ENCODE measurements at regions not wholly inside any gene's neighbourhood (a gene's known extent, or its start where the extent isn't known, plus 50 kb on each side); places are given as distances from the start of the nearest gene placed in this dataset.

- no peak overlapping the region for H3K4me3 ChIP-seq (ENCODE audit: low read depth, low read length)
- TF ChIP-seq CTCF (conservative IDR thresholded peaks at IDR 0.05; ENCODE audit: low read depth, low read length) = no peak
- no peak for DNase-seq (ENCODE audit: low read depth)
These were observed 334.6 kb downstream of the PTEN start for GRCh38 chr10:88198023-88198422.

- DNase-seq (ENCODE audit: low read depth) = no peak
- H3K4me3 ChIP-seq (ENCODE audit: low read depth, low read length) = no peak overlapping the region
- no peak for TF ChIP-seq CTCF (conservative IDR thresholded peaks at IDR 0.05; ENCODE audit: low read depth, low read length)
These were observed 337.0 kb downstream of the PTEN start for GRCh38 chr10:88200312-88201032.

GRCh38 chr10:88205842-88206446 lies 342.5 kb downstream of the PTEN start:
- no peak for TF ChIP-seq CTCF (conservative IDR thresholded peaks at IDR 0.05; ENCODE audit: low read depth, low read length)

GRCh38 chr10:88207121-88207546 lies 343.7 kb downstream of the PTEN start:
- DNase-seq (ENCODE audit: low read depth) = no peak
- no peak overlapping the region for H3K4me3 ChIP-seq (ENCODE audit: low read depth, low read length)
- no peak for TF ChIP-seq CTCF (conservative IDR thresholded peaks at IDR 0.05; ENCODE audit: low read depth, low read length)

More at GRCh38 chr10:88205842-88206446, 342.5 kb downstream of the PTEN start:
- no peak overlapping the region for H3K4me3 ChIP-seq (ENCODE audit: low read depth, low read length)
- no peak for DNase-seq (ENCODE audit: low read depth)

GRCh38 chr10:88209231-88209630 lies 345.8 kb downstream of the PTEN start:
- no peak for DNase-seq (ENCODE audit: low read depth)
- TF ChIP-seq CTCF (conservative IDR thresholded peaks at IDR 0.05; ENCODE audit: low read depth, low read length) = no peak

GRCh38 chr10:88209837-88210561 lies 346.6 kb downstream of the PTEN start:
- no peak for TF ChIP-seq CTCF (conservative IDR thresholded peaks at IDR 0.05; ENCODE audit: low read depth, low read length)
- no peak overlapping the region for H3K4me3 ChIP-seq (ENCODE audit: low read depth, low read length)
- peak; percentile 17 for DNase-seq (ENCODE audit: low read depth)

More at GRCh38 chr10:88209231-88209630, 345.8 kb downstream of the PTEN start:
- H3K4me3 ChIP-seq (ENCODE audit: low read depth, low read length) = no peak overlapping the region

Data from choroid plexus epithelial cell (primary cell).